Lower lobe of right lung (tissue), 2 donors: ENCODE measurements at regions not wholly inside any gene's neighbourhood (a gene's known extent, or its start where the extent isn't known, plus 50 kb on each side); places are given as distances from the start of the nearest gene placed in this dataset.

Experiments
- ATAC-seq, 2 donors: fragments of 200-7000 bp; cut with Tn5 transposase; one replicate each; pipeline ENCODE4 v1.9.1; 2020 to 2022; ENCODE audit warnings: mild to moderate bottlenecking in 2 of 2, moderate library complexity in 2 of 2
- DNase-seq: peaks from one replicate; pipeline ENCODE4 v3.0.0-alpha.2; 2020
- H3K27ac ChIP-seq: fragments of 200-600 bp; one replicate; pipeline ENCODE4 v1.8.0; 2022
- H3K27me3 ChIP-seq: fragments of 200-600 bp; one replicate; pipeline ENCODE4 v1.8.0; 2022; ENCODE audit warnings: low read depth
- H3K36me3 ChIP-seq: fragments of 200-600 bp; one replicate; pipeline ENCODE4 v1.8.0; 2022; ENCODE audit warnings: mild to moderate bottlenecking
- H3K4me1 ChIP-seq: fragments of 200-600 bp; one replicate; pipeline ENCODE4 v1.8.0; 2022
- H3K4me3 ChIP-seq: fragments of 200-600 bp; one replicate; pipeline ENCODE4 v1.8.0; 2022; ENCODE audit warnings: mild to moderate bottlenecking
- H3K9me3 ChIP-seq: fragments of 200-600 bp; one replicate; pipeline ENCODE4 v1.8.0; 2022
- intact Hi-C: fragments of 100-400 bp; cut with DNase I; formaldehyde crosslinking; loops from one replicate; pipeline ENCODE4 v1.11.0; 2022
- TF ChIP-seq, protein P1 (sequence below): fragments of 200-600 bp; IDR thresholded peaks from one replicate; pipeline ENCODE4 v1.8.0; 2022; ENCODE audit warnings: antibody characterized with exemption, mild to moderate bottlenecking
- donor health status: DM: no; HTN: yes; CAD: no; lungs with severe emphysema.

- intact Hi-C loops, result no loop called here
- H3K27ac ChIP-seq, result no peak overlapping the region
- ATAC-seq (no peak), DNase-seq (no peak)
- H3K4me3 ChIP-seq, result no peak overlapping the region
- H3K9me3 ChIP-seq, result no peaks in the 10 kb centered on the region
- H3K4me1 ChIP-seq, result no peaks in the 10 kb centered on the region
- H3K27me3 ChIP-seq, result no peaks in the 10 kb centered on the region
- TF ChIP-seq, protein P1, sequence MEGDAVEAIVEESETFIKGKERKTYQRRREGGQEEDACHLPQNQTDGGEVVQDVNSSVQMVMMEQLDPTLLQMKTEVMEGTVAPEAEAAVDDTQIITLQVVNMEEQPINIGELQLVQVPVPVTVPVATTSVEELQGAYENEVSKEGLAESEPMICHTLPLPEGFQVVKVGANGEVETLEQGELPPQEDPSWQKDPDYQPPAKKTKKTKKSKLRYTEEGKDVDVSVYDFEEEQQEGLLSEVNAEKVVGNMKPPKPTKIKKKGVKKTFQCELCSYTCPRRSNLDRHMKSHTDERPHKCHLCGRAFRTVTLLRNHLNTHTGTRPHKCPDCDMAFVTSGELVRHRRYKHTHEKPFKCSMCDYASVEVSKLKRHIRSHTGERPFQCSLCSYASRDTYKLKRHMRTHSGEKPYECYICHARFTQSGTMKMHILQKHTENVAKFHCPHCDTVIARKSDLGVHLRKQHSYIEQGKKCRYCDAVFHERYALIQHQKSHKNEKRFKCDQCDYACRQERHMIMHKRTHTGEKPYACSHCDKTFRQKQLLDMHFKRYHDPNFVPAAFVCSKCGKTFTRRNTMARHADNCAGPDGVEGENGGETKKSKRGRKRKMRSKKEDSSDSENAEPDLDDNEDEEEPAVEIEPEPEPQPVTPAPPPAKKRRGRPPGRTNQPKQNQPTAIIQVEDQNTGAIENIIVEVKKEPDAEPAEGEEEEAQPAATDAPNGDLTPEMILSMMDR, result no peak
- H3K36me3 ChIP-seq, result no peaks in the 10 kb centered on the region
These were observed 460.6 kb downstream of the NAF1 start for GRCh38 chr4:162706051-162706450.

DNA sequence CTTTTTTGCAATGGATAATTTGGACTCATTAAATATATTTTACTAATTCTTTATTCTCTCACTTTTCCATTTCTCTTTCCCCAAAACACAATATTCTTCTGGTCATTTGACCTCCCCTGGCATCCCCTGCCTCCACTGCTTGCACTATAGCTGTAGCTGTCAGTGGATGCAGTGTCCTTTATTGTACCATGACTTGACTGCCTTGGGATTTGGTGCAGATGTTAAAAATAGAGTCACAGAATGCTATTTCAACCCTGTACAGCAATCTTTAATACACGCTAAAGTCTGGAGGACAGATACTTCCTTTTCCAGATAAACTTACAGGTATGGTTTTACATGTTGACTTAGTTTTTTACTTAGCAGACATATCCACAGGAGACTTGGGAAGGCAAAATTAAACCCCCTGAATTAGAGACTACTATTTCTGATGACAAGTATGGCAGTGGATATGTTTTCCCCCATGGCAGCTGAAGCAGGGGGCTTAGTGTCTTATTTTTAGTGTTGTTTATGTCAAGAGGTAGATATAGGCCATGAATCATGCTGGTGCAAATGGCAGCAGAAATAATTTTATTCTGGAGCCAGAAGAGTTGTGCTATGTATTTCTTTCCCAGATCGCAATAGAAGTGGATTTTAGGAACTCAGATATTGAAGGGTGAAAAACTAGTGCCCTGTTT lies 461.4 kb downstream of the NAF1 start:
- Histone ChIP-seq H3K9me3 (no peaks in the 10 kb centered on the region), H3K36me3 (no peaks in the 10 kb centered on the region), H3K4me3 (no peak overlapping the region), H3K27me3 (no peaks in the 10 kb centered on the region), H3K4me1 (no peaks in the 10 kb centered on the region), H3K27ac (no peak overlapping the region)
- intact Hi-C loops, result no loop called here
- ATAC-seq, result no peak
- TF ChIP-seq, protein P1, result no peak
- no peak for DNase-seq

GRCh38 chr4:162700815-162701361 lies 465.8 kb downstream of the NAF1 start:
- no peaks in the 10 kb centered on the region for H3K9me3 ChIP-seq
- DNase-seq (no peak), ATAC-seq (no peak)
- TF ChIP-seq, protein P1, result no peak
- intact Hi-C loops, result no loop called here
- H3K27ac ChIP-seq, result no peak overlapping the region
- H3K4me3 ChIP-seq, result no peak overlapping the region
- no peaks in the 10 kb centered on the region for H3K36me3 ChIP-seq
- no peaks in the 10 kb centered on the region for H3K27me3 ChIP-seq
- no peaks in the 10 kb centered on the region for H3K4me1 ChIP-seq

DNA sequence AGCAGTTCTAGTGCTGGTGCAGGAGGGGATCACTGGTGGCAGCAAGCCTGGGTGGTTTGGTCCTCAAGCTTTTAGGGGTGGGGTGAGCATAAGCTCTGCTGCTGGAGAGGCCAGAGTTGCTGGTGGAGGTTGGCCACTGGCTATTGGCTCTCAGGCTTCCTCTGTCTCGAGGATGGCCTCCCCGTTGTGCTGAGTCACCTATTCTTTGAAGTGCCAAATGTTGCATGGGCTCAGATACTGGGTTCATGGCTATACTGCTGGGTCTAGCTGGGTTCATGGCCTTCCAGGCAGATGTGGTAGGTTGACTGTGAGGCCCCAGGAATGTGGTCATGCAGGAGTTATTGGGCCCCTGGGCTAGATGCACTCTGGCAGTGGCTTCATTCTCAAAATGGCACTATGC lies 466.3 kb downstream of the NAF1 start:
- intact Hi-C loops, result no loop called here
- ATAC-seq (no peak), DNase-seq (no peak)
- Histone ChIP-seq H3K36me3 (no peaks in the 10 kb centered on the region), H3K4me3 (no peak overlapping the region), H3K9me3 (no peaks in the 10 kb centered on the region), H3K27ac (no peak overlapping the region), H3K27me3 (no peaks in the 10 kb centered on the region), H3K4me1 (no peaks in the 10 kb centered on the region)
- TF ChIP-seq, protein P1, result no peak

GRCh38 chr4:162699629-162700028 lies 467.1 kb downstream of the NAF1 start:
- intact Hi-C loops, result no loop called here
- Histone ChIP-seq H3K27me3 (no peaks in the 10 kb centered on the region), H3K9me3 (no peaks in the 10 kb centered on the region), H3K4me1 (no peaks in the 10 kb centered on the region), H3K27ac (no peak overlapping the region), H3K36me3 (no peaks in the 10 kb centered on the region), H3K4me3 (no peak overlapping the region)
- TF ChIP-seq, protein P1, result no peak
- DNase-seq (no peak), ATAC-seq (no peak)
